IMR-90 (cell line): ENCODE measurements at regions not wholly inside any gene's neighbourhood (a gene's known extent, or its start where the extent isn't known, plus 50 kb on each side); places are given as distances from the start of the nearest gene placed in this dataset.

Experiments used
- ATAC-seq: fragments of 200-7000 bp; cut with Tn5 transposase; 2 replicates; pipeline ENCODE4 v1.9.1; 2020; ENCODE audit warnings: low read depth, mild to moderate bottlenecking, moderate library complexity
- BruUV-seq: library from RNA; stranded (reverse); fragments of 400-500 nt; replicated peaks from 2 replicates; lab custom pipeline; 2021; lab: Mats Ljungman, UMichigan
- CTCF ChIA-PET: fragments of 300-600 bp; formaldehyde crosslinking; extraction: SDS; loops from one replicate; lab custom pipeline; 2021; ENCODE audit warnings: antibody characterized with exemption; lab: Yijun Ruan, JAX
- POLR2A ChIA-PET: fragments of 300-600 bp; sonication (Branson Sonifier 250); formaldehyde crosslinking; loops from one replicate; lab custom pipeline; 2022; ENCODE audit warnings: antibody characterized with exemption; ENCODE audit not compliant: unreplicated experiment; lab: Charles Lee
- DNase-seq: peaks from one replicate; pipeline ENCODE4 v3.0.0; 2013
- H2AFZ ChIP-seq: replicated peaks from 2 replicates; pipeline ENCODE3; 2013; ENCODE audit warnings: low read length, mild to moderate bottlenecking; ENCODE audit not compliant: poor library complexity
- H2AK5ac ChIP-seq: 2 replicates; pipeline ENCODE4 v1.6.1; 2013; ENCODE audit warnings: low read depth, low read length, inconsistent platforms
- H2AK9ac ChIP-seq: replicated peaks from 2 replicates; pipeline ENCODE3; 2013; ENCODE audit warnings: mild to moderate bottlenecking, low read depth, low read length, moderate library complexity; ENCODE audit not compliant: poor library complexity
- H2BK120ac ChIP-seq: 2 replicates; pipeline ENCODE4 v1.6.1; 2013; ENCODE audit warnings: low read depth, low read length, inconsistent platforms
- H2BK15ac ChIP-seq: 3 replicates; pipeline ENCODE4 v1.6.1; 2013; ENCODE audit warnings: low read depth, low read length, inconsistent platforms
- H2BK20ac ChIP-seq: 2 replicates; pipeline ENCODE4 v1.6.1; 2013; ENCODE audit warnings: low read depth, mild to moderate bottlenecking, inconsistent platforms, low read length, moderate library complexity
- H2BK5ac ChIP-seq: 2 replicates; pipeline ENCODE4 v1.6.1; 2013; ENCODE audit warnings: mild to moderate bottlenecking, low read depth, low read length, inconsistent platforms; ENCODE audit not compliant: poor library complexity, severe bottlenecking
- H3K14ac ChIP-seq: replicated peaks from 2 replicates; pipeline ENCODE4 v1.6.1; 2013; ENCODE audit warnings: low read depth, low read length, inconsistent platforms
- H3K18ac ChIP-seq: 2 replicates; pipeline ENCODE4 v1.6.1; 2013; ENCODE audit warnings: low read depth, low read length, control low read depth
- H3K23ac ChIP-seq: 2 replicates; pipeline ENCODE4 v1.6.1; 2013; ENCODE audit warnings: low read depth, low read length, inconsistent platforms
- H3K27ac ChIP-seq: 2 replicates; pipeline ENCODE4 v1.5.1; 2013; ENCODE audit warnings: mild to moderate bottlenecking, control low read depth, low read length; ENCODE audit not compliant: insufficient read depth
- H3K27me3 ChIP-seq: 2 replicates; pipeline ENCODE4 v1.6.1; 2013; ENCODE audit warnings: low read length; ENCODE audit not compliant: control insufficient read depth, insufficient read depth
- H3K36me3 ChIP-seq: 2 replicates; pipeline ENCODE4 v1.6.1; 2013; ENCODE audit warnings: low read length, mixed read lengths; ENCODE audit not compliant: control insufficient read depth, insufficient read depth
- H3K4ac ChIP-seq: 2 replicates; pipeline ENCODE4 v1.6.1; 2013; ENCODE audit warnings: low read depth, low read length, inconsistent platforms
- H3K4me1 ChIP-seq: 2 replicates; pipeline ENCODE4 v1.6.1; 2013; ENCODE audit warnings: low read length, mixed read lengths; ENCODE audit not compliant: control insufficient read depth, insufficient read depth
- H3K4me2 ChIP-seq: 2 replicates; pipeline ENCODE4 v1.6.1; 2013; ENCODE audit warnings: low read depth, mild to moderate bottlenecking, control low read depth, low read length, moderate library complexity
- H3K4me3 ChIP-seq: 2 replicates; pipeline ENCODE4 v1.5.1; 2013; ENCODE audit warnings: low read depth, mild to moderate bottlenecking, control low read depth, low read length, moderate library complexity; ENCODE audit not compliant: insufficient read depth
- H3K56ac ChIP-seq: 2 replicates; pipeline ENCODE4 v1.6.1; 2013; ENCODE audit warnings: low read length, inconsistent platforms; ENCODE audit not compliant: insufficient read depth; ENCODE audit errors: extremely low read depth
- H3K79me1 ChIP-seq, 2 experiments: 2 replicates each; pipeline ENCODE4 v1.6.1; 2013; ENCODE audit warnings: low read length in 2 of 2, inconsistent platforms in 1 of 2, low read depth in 1 of 2
- H3K9ac ChIP-seq: 2 replicates; pipeline ENCODE4 v1.6.1; 2013; ENCODE audit warnings: low read depth, low read length, control low read depth
- H3K9me1 ChIP-seq: 2 replicates; pipeline ENCODE4 v1.6.1; 2013; ENCODE audit warnings: low read length, inconsistent platforms; ENCODE audit not compliant: insufficient read depth
- H3K9me3 ChIP-seq: 2 replicates; pipeline ENCODE4 v1.6.1; 2013; ENCODE audit warnings: low read length; ENCODE audit not compliant: control insufficient read depth, insufficient read depth
- H4K20me1 ChIP-seq: 2 replicates; pipeline ENCODE4 v1.6.1; 2013; ENCODE audit warnings: low read length, inconsistent platforms; ENCODE audit not compliant: insufficient read depth
- H4K5ac ChIP-seq: 2 replicates; pipeline ENCODE4 v1.6.1; 2013; ENCODE audit warnings: mild to moderate bottlenecking, low read depth, low read length, control low read depth
- H4K8ac ChIP-seq, 2 experiments: 2 replicates each; pipeline ENCODE4 v1.6.1; 2013; ENCODE audit warnings: low read depth in 2 of 2, low read length in 2 of 2, control low read depth in 1 of 2, inconsistent platforms in 1 of 2
- H4K91ac ChIP-seq: 2 replicates; pipeline ENCODE4 v1.6.1; 2013; ENCODE audit warnings: low read depth, low read length, inconsistent platforms; ENCODE audit not compliant: insufficient read depth
- BHLHE40 ChIP-seq: fragments of 150-350 bp; IDR thresholded peaks from 2 replicates; pipeline ENCODE4 v1.6.1; 2016; ENCODE audit warnings: mild to moderate bottlenecking, low read depth, low read length
- CEBPB ChIP-seq: IDR thresholded peaks from 2 replicates; pipeline ENCODE4 v1.6.1; 2012; ENCODE audit warnings: low read depth, low read length, improper control_type of control experiment
- ELK1 ChIP-seq: fragments of 150-350 bp; IDR thresholded peaks from 2 replicates; pipeline ENCODE4 v1.6.1; 2016; ENCODE audit warnings: low read depth, mild to moderate bottlenecking, low read length, moderate library complexity, borderline replicate concordance
- FOS ChIP-seq: fragments of 150-350 bp; IDR thresholded peaks from 2 replicates; pipeline ENCODE4 v1.6.1; 2016; ENCODE audit warnings: low read depth, low read length
- MAFK ChIP-seq: IDR thresholded peaks from 2 replicates; pipeline ENCODE4 v1.6.1; 2012; ENCODE audit warnings: low read depth, low read length, improper control_type of control experiment
- MAZ ChIP-seq: IDR thresholded peaks from 2 replicates; pipeline ENCODE4 v1.6.1; 2012; ENCODE audit warnings: low read depth, mild to moderate bottlenecking, low read length, improper control_type of control experiment, moderate library complexity, borderline replicate concordance
- MXI1 ChIP-seq: IDR thresholded peaks from 2 replicates; pipeline ENCODE4 v1.6.1; 2012; ENCODE audit warnings: low read depth, mild to moderate bottlenecking, low read length, moderate library complexity, borderline replicate concordance
- NFE2L2 ChIP-seq: fragments of 150-350 bp; IDR thresholded peaks from 2 replicates; pipeline ENCODE4 v1.6.1; 2016; ENCODE audit warnings: low read depth, mild to moderate bottlenecking, low read length
- POLR2A ChIP-seq: IDR thresholded peaks from 2 replicates; pipeline ENCODE4 v1.6.1; 2012; ENCODE audit warnings: mild to moderate bottlenecking, low read depth, low read length
- RAD21 ChIP-seq: IDR thresholded peaks from 2 replicates; pipeline ENCODE4 v1.6.1; 2012; ENCODE audit warnings: low read length, improper control_type of control experiment
- RFX5 ChIP-seq: IDR thresholded peaks from 2 replicates; pipeline ENCODE4 v1.8.0; 2012; ENCODE audit warnings: low read depth, mild to moderate bottlenecking, low read length, moderate library complexity
- dilution Hi-C: fragments of 300-500 bp; cut with HindIII; formaldehyde crosslinking; loops from one replicate; pipeline ENCODE4 v1.14.3; 2018; ENCODE audit warnings: low sequenced_read_pairs; ENCODE audit not compliant: unreplicated experiment
- in situ Hi-C: fragments of 300-500 bp; cut with MboI; formaldehyde crosslinking; loops from 3 replicates; pipeline ENCODE4 v1.14.3; 2019; ENCODE audit warnings: low sequenced_read_pairs, inconsistent platforms, mixed read lengths
- intact Hi-C: fragments of 100-400 bp; cut with micrococcal nuclease; formaldehyde crosslinking; loops from 2 replicates; pipeline ENCODE4 v1.10.0; 2022

GRCh38 chr6:100314186-100314585 lies 150.5 kb downstream of the SIM1 start:
- Histone ChIP-seq H4K8ac (no peak overlapping the region), H3K56ac (no peak overlapping the region), H4K5ac (no peak overlapping the region), H3K4me2 (no peak overlapping the region), H4K20me1 (no peaks in the 10 kb centered on the region), H3K18ac (no peak overlapping the region), H2AK5ac (no peak overlapping the region), H3K36me3 (no peaks in the 10 kb centered on the region), H3K23ac (no peak overlapping the region), H3K27ac (no peak overlapping the region), H2BK15ac (no peak overlapping the region), H2AK9ac (no peak overlapping the region), H2BK120ac (no peak overlapping the region), H3K79me1 (no peaks in the 10 kb centered on the region), H3K9me1 (no peaks in the 10 kb centered on the region; the same call in 1 of the 2 replicates), H3K27me3 (no peaks in the 10 kb centered on the region), H3K4ac (no peak overlapping the region), H2AFZ (no peak overlapping the region), H3K14ac (no peak overlapping the region), H4K91ac (no peak overlapping the region), H3K4me1 (peaks cover 4% of the 10 kb centered on the region; the same call in 1 of the 2 replicates), H2BK20ac (no peak overlapping the region), H2BK5ac (no peak overlapping the region), H3K9me3 (peaks cover 2% of the 10 kb centered on the region; the same call in 1 of the 2 replicates), H3K9ac (no peak overlapping the region), H3K4me3 (no peak overlapping the region)
- intact Hi-C loops (no loop called here), in situ Hi-C loops (no loop called here), dilution Hi-C loops (no loop called here)
- POLR2A ChIA-PET = no interaction called here
- CTCF ChIA-PET = interaction anchor here (1.3 kb wide), 1 partner anchor 137 kb away, joined by 5 read pairs; no protein-coding TSS in a partner anchor
- ATAC-seq (no peak), DNase-seq (no peak)
- BruUV-seq = no TSS peak
- TF ChIP-seq RAD21 = no peak
- TF ChIP-seq ELK1 = no peak
- no peak for TF ChIP-seq MAZ
- no peak for TF ChIP-seq RFX5
- TF ChIP-seq POLR2A = no peak
- no peak for TF ChIP-seq NFE2L2
- TF ChIP-seq BHLHE40 = no peak
- no peak for TF ChIP-seq CEBPB
- TF ChIP-seq FOS = no peak
- no peak for TF ChIP-seq MAFK
- no peak for TF ChIP-seq MXI1
